LNCAP (cell line): ENCODE measurements at regions not wholly inside any gene's neighbourhood (a gene's known extent, or its start where the extent isn't known, plus 50 kb on each side); places are given as distances from the start of the nearest gene placed in this dataset.

ENCODE experiments used
- TF ChIP-seq, protein P1 (sequence below): fragments of 450-650 bp; IDR thresholded peaks from 2 replicates; pipeline ENCODE4 v1.5.1; 2017; ENCODE audit warnings: mild to moderate bottlenecking

DNA sequence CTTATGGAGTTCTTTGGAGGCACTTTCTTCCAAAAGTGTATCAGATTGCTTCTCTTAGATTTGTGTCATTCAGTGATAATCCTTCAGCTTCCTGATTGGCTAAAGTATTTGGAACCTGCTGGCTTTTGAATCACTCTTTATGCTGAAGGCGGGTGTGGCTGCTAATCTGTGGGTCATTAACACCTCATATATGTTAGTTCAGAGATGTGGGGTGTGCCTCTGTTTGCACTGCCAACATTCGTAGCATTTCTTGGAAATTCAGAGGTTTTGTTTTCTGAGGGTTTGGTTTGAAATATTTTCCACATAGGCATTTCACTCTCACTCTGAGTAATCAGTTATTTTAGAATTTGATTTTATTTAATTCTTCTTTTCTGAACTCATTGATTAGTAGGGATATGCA is 1604.4 kb upstream of the ACVR2A start:
- TF ChIP-seq, protein P1, sequence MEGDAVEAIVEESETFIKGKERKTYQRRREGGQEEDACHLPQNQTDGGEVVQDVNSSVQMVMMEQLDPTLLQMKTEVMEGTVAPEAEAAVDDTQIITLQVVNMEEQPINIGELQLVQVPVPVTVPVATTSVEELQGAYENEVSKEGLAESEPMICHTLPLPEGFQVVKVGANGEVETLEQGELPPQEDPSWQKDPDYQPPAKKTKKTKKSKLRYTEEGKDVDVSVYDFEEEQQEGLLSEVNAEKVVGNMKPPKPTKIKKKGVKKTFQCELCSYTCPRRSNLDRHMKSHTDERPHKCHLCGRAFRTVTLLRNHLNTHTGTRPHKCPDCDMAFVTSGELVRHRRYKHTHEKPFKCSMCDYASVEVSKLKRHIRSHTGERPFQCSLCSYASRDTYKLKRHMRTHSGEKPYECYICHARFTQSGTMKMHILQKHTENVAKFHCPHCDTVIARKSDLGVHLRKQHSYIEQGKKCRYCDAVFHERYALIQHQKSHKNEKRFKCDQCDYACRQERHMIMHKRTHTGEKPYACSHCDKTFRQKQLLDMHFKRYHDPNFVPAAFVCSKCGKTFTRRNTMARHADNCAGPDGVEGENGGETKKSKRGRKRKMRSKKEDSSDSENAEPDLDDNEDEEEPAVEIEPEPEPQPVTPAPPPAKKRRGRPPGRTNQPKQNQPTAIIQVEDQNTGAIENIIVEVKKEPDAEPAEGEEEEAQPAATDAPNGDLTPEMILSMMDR = no peak

- TF ChIP-seq, protein P1 = no peak
These were observed 1605.3 kb upstream of the ACVR2A start for GRCh38 chr2:146239392-146240135.

GRCh38 chr2:146238254-146238966 is 1606.4 kb upstream of the ACVR2A start:
- TF ChIP-seq, protein P1 = no peak

GRCh38 chr2:146235158-146235557 is 1609.7 kb upstream of the ACVR2A start:
- TF ChIP-seq, protein P1 = no peak

GRCh38 chr2:146229508-146230155 is 1615.2 kb upstream of the ACVR2A start:
- TF ChIP-seq, protein P1 = no peak

- TF ChIP-seq, protein P1 = no peak
These were observed 1616.3 kb upstream of the ACVR2A start for GRCh38 chr2:146228466-146229058.

GRCh38 chr2:146228020-146228393 is 1616.8 kb upstream of the ACVR2A start:
- TF ChIP-seq, protein P1 = no peak
